ENCODE measurements at regions not wholly inside any gene's neighbourhood (a gene's known extent, or its start where the extent isn't known, plus 50 kb on each side); places are given as distances from the start of the nearest gene placed in this dataset.

GRCh38 chr2:37512971-37513370 is 158.5 kb downstream of the CDC42EP3 start:
- TF ChIP-seq POLR2AphosphoS5 (IDR thresholded peaks at IDR 0.05) = no peak
- no peak for TF ChIP-seq POLR2A (IDR thresholded peaks at IDR 0.05; ENCODE audit: low read depth)
- no peak for TF ChIP-seq CTCF (IDR thresholded peaks at IDR 0.05)
- no peak for TF ChIP-seq EP300 (IDR thresholded peaks at IDR 0.05)

Measured in esophagus muscularis mucosa (tissue), 4 donors.